ENCODE measurements at regions not wholly inside any gene's neighbourhood (a gene's known extent, or its start where the extent isn't known, plus 50 kb on each side); places are given as distances from the start of the nearest gene placed in this dataset.

DNA sequence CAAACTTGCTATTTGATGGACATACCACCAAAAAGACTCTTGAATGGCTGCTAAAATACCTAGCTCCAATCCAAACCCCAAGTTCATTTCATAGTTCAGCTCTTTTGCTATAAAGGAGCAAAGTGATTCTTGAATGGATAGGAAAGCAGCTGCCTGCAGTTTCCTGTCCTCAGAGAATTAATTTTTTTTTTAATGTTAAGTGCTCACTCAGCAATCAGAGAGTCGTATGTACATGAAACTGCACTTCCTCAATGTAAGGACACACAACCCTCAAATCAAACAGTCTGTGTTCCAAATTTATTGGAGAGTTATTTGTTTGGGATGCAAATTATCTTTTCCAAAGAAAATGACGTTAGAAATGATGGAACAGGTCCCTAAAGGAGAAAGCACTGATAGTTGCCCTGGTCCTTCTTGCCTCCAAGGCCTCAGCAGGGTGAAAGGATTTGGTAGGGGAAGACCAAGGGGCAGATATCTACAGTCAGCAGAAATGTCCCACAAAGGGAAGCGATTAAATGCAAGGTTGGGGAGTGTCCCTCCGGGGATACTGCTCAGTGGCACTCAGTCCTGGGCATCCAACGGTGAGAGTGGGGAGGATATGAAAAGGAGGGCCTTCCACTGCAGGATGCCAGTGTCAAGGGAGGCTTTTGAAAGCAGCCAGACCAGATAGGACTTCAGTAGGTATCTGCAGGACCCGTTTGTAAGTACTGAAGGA is 67.2 kb upstream of the RASGEF1B start:
- Histone ChIP-seq H3K27me3 (replicated peaks; ENCODE audit: insufficient read depth) (no peaks in the 10 kb centered on the region), H3K4me1 (ENCODE audit: control insufficient read depth in 1 of 2, low read depth in 2 of 2) (no peaks in the 10 kb centered on the region), H3K36me3 (no peaks in the 10 kb centered on the region), H3K9me3 (peaks cover 3% of the 10 kb centered on the region), H3K27ac (no peak overlapping the region), H3K4me3 (no peak overlapping the region)
- TF ChIP-seq, protein P1, sequence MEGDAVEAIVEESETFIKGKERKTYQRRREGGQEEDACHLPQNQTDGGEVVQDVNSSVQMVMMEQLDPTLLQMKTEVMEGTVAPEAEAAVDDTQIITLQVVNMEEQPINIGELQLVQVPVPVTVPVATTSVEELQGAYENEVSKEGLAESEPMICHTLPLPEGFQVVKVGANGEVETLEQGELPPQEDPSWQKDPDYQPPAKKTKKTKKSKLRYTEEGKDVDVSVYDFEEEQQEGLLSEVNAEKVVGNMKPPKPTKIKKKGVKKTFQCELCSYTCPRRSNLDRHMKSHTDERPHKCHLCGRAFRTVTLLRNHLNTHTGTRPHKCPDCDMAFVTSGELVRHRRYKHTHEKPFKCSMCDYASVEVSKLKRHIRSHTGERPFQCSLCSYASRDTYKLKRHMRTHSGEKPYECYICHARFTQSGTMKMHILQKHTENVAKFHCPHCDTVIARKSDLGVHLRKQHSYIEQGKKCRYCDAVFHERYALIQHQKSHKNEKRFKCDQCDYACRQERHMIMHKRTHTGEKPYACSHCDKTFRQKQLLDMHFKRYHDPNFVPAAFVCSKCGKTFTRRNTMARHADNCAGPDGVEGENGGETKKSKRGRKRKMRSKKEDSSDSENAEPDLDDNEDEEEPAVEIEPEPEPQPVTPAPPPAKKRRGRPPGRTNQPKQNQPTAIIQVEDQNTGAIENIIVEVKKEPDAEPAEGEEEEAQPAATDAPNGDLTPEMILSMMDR (IDR thresholded peaks at IDR 0.05), result no peak
- DNase-seq (ENCODE audit: low spot score) (no peak), ATAC-seq (ENCODE audit: insufficient number of reproducible peaks, low FRiP score, low read depth) (no peak)

DNA sequence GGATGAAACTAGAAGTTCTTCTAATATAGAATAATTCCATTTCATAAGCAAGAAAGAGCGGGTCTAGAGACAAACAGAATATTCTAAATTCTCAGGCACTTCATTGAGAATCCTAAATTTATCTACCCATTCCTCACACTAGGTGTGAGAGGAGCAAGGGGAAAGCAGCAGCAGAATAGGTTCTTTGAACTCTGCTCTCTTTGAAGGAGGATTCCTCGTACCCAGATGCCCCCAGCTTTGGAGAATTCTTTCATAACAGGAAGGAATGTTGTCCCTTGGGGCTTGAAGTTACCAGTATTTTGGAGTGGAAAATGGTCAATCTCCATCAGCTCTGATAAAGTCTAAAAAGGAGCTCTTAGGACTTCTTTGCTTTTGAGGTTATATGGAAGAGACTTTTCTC is 59.7 kb upstream of the RASGEF1B start:
- H3K4me3 ChIP-seq, result no peak overlapping the region
- TF ChIP-seq, protein P1 (IDR thresholded peaks at IDR 0.05), result no peak
- DNase-seq (ENCODE audit: low spot score) (no peak), ATAC-seq (ENCODE audit: insufficient number of reproducible peaks, low FRiP score, low read depth) (no peak)
- H3K27ac ChIP-seq, result no peak overlapping the region
- no peaks in the 10 kb centered on the region for H3K4me1 ChIP-seq (ENCODE audit: control insufficient read depth in 1 of 2, low read depth in 2 of 2)
- H3K9me3 ChIP-seq, result no peaks in the 10 kb centered on the region
- no peaks in the 10 kb centered on the region for H3K36me3 ChIP-seq
- no peaks in the 10 kb centered on the region for H3K27me3 ChIP-seq (replicated peaks; ENCODE audit: insufficient read depth)

DNA sequence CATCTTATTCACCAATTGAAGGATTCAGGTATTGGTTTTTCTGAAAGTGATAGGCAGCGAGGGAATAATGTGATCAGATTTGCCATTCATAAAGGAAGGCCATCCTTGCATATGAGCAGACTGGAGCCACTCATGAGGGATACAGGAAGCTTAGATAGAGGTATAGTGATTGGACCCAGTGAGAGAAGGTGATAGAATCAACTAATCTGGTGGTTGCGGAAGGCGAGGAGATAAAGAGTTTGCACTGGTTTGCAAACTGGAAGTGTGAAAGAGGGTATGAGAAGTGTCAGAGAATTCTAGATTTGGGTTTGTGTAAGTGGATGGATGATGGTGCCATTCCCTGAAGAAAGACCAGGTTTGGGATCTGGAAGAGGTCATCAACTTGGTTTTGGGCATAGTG is 57.3 kb upstream of the RASGEF1B start:
- Histone ChIP-seq H3K27me3 (replicated peaks; ENCODE audit: insufficient read depth) (no peaks in the 10 kb centered on the region), H3K36me3 (no peaks in the 10 kb centered on the region), H3K4me1 (ENCODE audit: control insufficient read depth in 1 of 2, low read depth in 2 of 2) (no peaks in the 10 kb centered on the region), H3K27ac (no peak overlapping the region), H3K4me3 (no peak overlapping the region), H3K9me3 (no peaks in the 10 kb centered on the region)
- ATAC-seq (ENCODE audit: insufficient number of reproducible peaks, low FRiP score, low read depth) (no peak), DNase-seq (ENCODE audit: low spot score) (no peak)
- TF ChIP-seq, protein P1 (IDR thresholded peaks at IDR 0.05), result no peak

DNA sequence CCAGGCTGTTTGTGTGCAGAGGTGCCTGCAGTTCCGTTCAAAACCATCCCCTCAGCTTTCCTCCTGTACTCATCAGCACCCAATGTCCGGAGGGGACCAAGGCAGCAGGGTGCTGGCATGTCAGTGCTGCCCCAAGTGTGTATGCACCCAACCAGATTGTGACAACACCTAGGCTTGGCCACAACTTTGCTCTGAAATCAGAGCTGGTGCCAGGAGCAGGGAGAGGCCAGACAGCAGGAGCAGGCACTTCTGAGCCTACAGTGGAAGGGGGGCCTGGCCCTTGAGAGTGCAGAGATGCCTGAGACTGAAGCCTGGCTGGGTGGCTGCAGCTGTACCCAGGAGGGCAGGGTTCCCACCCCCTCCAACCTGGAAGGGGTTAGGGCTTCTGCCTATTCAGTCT is 56.5 kb upstream of the RASGEF1B start:
- H3K36me3 ChIP-seq, result no peaks in the 10 kb centered on the region
- no peak overlapping the region for H3K27ac ChIP-seq
- no peaks in the 10 kb centered on the region for H3K4me1 ChIP-seq (ENCODE audit: control insufficient read depth in 1 of 2, low read depth in 2 of 2)
- H3K4me3 ChIP-seq, result no peak overlapping the region
- H3K9me3 ChIP-seq, result no peaks in the 10 kb centered on the region
- H3K27me3 ChIP-seq (replicated peaks; ENCODE audit: insufficient read depth), result no peaks in the 10 kb centered on the region
- ATAC-seq (ENCODE audit: insufficient number of reproducible peaks, low FRiP score, low read depth) (no peak), DNase-seq (ENCODE audit: low spot score) (no peak)
- TF ChIP-seq, protein P1 (IDR thresholded peaks at IDR 0.05), result no peak

DNA sequence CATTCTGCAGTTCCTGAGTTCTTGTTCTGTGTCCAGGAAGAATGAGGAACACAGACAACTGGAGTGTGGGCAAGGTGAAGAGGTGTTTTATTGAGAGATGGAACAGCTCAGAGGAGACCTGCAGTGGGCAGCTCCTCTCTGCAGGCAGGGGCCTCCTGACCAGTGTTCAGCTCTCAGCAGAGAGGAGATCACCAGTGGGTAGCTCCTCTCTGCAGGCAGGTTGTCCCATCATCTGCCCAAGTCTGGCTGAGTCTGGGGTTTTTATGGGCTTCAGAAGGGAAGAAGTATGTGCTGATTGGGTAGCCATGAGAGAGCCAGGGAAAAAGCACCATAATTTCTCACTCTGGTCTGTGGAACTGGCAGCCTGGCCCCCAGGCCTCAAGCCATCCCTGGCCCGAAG is 56.0 kb upstream of the RASGEF1B start:
- Histone ChIP-seq H3K27me3 (replicated peaks; ENCODE audit: insufficient read depth) (no peaks in the 10 kb centered on the region), H3K4me3 (no peak overlapping the region), H3K27ac (no peak overlapping the region), H3K36me3 (no peaks in the 10 kb centered on the region), H3K9me3 (no peaks in the 10 kb centered on the region), H3K4me1 (ENCODE audit: control insufficient read depth in 1 of 2, low read depth in 2 of 2) (no peaks in the 10 kb centered on the region)
- no peak for ATAC-seq (ENCODE audit: insufficient number of reproducible peaks, low FRiP score, low read depth)
- TF ChIP-seq, protein P1 (IDR thresholded peaks at IDR 0.05), result no peak
- DNase-seq (ENCODE audit: low spot score), result no peak

All from thoracic aorta (tissue), 2 donors.